HG03558 (cell line): ENCODE measurements at regions not wholly inside any gene's neighbourhood (a gene's known extent, or its start where the extent isn't known, plus 50 kb on each side); places are given as distances from the start of the nearest gene placed in this dataset.
"Not testable (repeated sequence)": the region's sequence is repeated elsewhere in the genome, so short reads cannot be mapped to it uniquely, and the experiment has no call there.

ENCODE experiments used
- ATAC-seq: cut with Tn5 transposase; IDR thresholded peaks from one replicate; pipeline ENCODE4 v1.9.1; 2021; ENCODE audit warnings: moderate number of reproducible peaks; ENCODE audit not compliant: unreplicated experiment; ENCODE audit errors: extremely low read depth

- no peak for ATAC-seq
Measured at GRCh38 chr12:94863321-94864035, 140.0 kb downstream of the NDUFA12 start.

GRCh38 chr12:94862421-94862820 is 141.1 kb downstream of the NDUFA12 start:
- no peak for ATAC-seq

GRCh38 chr12:94856324-94856723 is 147.2 kb downstream of the NDUFA12 start:
- no peak for ATAC-seq

- no peak for ATAC-seq
Measured at GRCh38 chr12:94855853-94856252, 147.6 kb downstream of the NDUFA12 start.

GRCh38 chr12:94851396-94852028 is 152.0 kb downstream of the NDUFA12 start:
- ATAC-seq: no peak

- no peak for ATAC-seq
Measured at GRCh38 chr12:94849411-94849976, 154.0 kb downstream of the NDUFA12 start.

GRCh38 chr12:94848966-94849365 is 154.5 kb downstream of the NDUFA12 start:
- ATAC-seq: no peak

GRCh38 chr12:94845110-94845509 is 158.4 kb downstream of the NDUFA12 start:
- no peak for ATAC-seq

- no peak for ATAC-seq
Measured at GRCh38 chr12:94844452-94844851, 159.0 kb downstream of the NDUFA12 start.

GRCh38 chr12:94841904-94842610 is 161.4 kb downstream of the NDUFA12 start:
- no peak for ATAC-seq

- no peak for ATAC-seq
Measured at GRCh38 chr12:94841177-94841576, 162.3 kb downstream of the NDUFA12 start.

GRCh38 chr12:94839347-94839746 is 164.2 kb downstream of the NDUFA12 start:
- peak; percentile 71 for ATAC-seq

- ATAC-seq: not testable (repeated sequence)
Measured at GRCh38 chr12:94836952-94837670, 166.4 kb downstream of the NDUFA12 start.

- no peak for ATAC-seq
Measured at GRCh38 chr12:94834036-94834625, 169.4 kb downstream of the NDUFA12 start.

- ATAC-seq: no peak
Measured at GRCh38 chr12:94832780-94833681, 170.5 kb downstream of the NDUFA12 start.

- ATAC-seq: no peak
Measured at GRCh38 chr12:94832105-94832504, 171.4 kb downstream of the NDUFA12 start.

GRCh38 chr12:94831081-94831751 is 172.3 kb downstream of the NDUFA12 start:
- peak; percentile 80 for ATAC-seq

- ATAC-seq: no peak
Measured at GRCh38 chr12:94829552-94829951, 173.9 kb downstream of the NDUFA12 start.
